ENCODE measurements at regions not wholly inside any gene's neighbourhood (a gene's known extent, or its start where the extent isn't known, plus 50 kb on each side); places are given as distances from the start of the nearest gene placed in this dataset.

DNA sequence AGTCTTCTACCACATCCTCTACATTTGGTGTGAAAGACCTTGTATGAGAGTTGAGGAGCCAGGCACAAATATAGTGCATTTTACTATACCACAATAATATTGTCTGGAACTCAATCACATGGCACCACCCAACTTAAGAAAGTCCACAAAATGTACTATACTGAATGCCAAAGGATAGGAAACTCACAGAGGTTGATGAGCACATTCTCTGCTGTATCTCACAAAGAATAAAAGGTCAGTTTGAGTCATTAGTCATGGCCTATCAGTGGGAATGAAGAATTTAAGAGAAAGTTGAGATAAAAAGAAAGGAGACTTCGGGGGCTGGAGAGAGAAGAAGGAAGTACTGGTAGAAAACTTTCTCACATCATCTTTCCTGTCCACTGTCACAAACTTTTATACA lies 134.3 kb downstream of the RDH14 start:
- no peak for DNase-seq (ENCODE audit: low spot score)

- DNase-seq (ENCODE audit: low spot score) = no peak
These were observed 135.2 kb downstream of the RDH14 start for GRCh38 chr2:18425210-18425703.

- no peak for DNase-seq (ENCODE audit: low spot score)
These were observed 136.8 kb downstream of the RDH14 start for GRCh38 chr2:18423636-18424035.

DNA sequence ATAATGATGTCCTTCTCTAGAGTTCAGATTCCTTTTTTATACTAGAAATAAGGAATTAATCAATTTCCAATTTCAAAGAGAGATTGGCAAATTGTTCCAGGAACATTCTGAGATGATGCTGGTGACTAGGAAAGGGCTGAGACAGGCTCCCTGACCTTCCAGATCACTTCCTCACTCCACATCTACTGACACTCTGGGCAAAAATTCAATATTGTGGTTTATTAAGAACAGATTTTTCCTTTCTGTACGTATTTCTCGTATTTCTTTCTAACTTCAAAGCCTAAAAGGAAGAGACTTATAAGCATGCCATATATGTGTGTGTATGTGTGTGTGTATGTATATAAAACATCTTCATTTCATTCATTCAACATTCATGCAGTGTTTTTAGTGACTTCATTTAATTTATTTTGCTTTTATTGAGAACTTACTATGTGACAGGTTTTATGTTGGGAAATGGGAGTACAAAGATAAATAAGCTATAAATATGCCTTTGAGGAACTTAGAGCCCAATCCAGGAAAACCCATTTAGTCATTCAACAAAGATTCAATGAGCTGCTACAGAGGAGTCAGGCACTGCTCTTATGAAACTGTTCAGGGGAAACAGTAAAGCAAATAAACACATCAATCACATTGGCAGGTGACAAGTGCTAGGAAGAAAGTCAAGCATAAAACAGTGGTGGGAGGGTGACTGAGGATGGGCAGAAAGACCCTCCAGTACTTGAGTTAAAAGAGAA lies 137.9 kb downstream of the RDH14 start:
- DNase-seq (ENCODE audit: low spot score) = no peak

GRCh38 chr2:18413676-18414396 lies 146.6 kb downstream of the RDH14 start:
- no peak for DNase-seq (ENCODE audit: low spot score)

GRCh38 chr2:18412980-18413675 lies 147.3 kb downstream of the RDH14 start:
- DNase-seq (ENCODE audit: low spot score) = no peak

DNA sequence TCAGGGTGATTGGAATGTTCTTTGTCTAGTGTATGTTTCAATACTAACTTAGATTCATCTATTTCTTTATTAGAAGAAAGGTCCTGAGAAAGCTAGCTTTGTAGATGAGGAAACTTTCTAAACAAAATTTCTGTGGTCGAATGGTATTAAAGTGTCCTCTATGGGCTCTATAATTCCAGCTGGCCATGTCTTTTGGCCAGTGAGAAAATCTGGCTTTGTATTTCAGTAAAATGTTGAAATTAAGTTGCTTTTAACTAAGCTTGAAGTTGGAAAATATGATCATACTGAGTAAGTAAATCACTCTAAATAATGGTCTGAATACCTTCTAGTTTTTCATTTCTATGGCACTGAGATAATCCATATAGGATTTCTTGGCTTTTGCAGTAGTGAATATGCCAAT lies 148.8 kb downstream of the RDH14 start:
- DNase-seq (ENCODE audit: low spot score) = no peak

DNA sequence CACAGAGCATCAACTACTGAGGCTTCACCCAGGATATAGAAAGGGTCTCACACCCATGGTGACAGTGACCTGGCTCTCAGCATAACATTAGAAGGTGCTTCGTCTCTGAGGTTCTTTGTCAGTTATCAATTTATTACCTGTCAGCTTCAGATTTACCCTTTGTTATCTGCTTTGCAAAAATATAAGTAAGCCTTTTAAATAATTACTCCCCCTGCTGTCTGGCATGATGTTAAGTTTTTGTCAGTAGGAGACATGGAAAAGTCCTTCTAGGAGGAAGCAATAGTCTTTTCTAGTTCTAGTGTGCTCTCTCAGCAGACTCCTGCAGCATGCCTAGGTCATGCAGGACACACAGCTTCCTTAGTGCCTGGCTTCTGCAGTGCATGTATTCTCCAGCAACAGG lies 149.9 kb downstream of the RDH14 start:
- no peak for DNase-seq (ENCODE audit: low spot score)

DNA sequence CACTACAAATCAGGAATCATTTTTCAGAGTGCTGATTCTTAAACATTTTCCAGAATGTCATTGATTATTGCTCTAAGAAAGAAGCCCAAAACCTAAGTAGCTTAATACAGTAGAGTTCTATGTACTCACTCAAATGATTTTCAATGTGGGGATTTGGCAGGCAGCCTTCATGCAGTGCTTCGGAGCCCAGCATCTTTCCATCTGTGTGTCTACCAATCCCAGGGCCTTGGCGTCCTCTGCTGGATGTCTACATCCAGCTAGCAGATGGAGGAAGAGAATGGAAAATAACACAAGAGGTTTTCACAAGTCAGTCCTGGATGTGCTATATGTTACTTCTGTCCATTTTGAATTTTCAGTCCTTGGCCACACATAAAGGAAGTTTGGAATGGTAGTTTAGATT lies 151.8 kb downstream of the RDH14 start:
- no peak for DNase-seq (ENCODE audit: low spot score)

DNA sequence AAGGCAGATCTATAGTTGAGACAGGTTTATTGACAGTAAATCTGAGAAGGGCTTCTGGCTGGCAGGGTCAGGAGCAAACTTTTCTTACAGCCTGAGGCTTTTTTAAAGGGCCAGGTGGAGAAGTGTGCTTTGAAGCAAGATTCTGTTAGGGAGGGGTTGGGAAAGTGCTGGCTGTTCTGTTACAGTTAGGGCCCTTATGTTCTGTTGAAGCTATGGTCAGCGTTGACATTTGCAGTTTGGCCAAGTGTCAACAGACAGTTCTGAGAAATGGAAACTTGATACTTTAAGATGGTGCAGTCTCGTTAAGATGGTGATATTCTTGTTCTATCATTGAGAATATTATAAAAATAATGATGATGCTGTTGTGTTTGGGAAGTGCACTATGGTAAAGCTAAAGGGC lies 154.2 kb downstream of the RDH14 start:
- DNase-seq (ENCODE audit: low spot score) = no peak

DNA sequence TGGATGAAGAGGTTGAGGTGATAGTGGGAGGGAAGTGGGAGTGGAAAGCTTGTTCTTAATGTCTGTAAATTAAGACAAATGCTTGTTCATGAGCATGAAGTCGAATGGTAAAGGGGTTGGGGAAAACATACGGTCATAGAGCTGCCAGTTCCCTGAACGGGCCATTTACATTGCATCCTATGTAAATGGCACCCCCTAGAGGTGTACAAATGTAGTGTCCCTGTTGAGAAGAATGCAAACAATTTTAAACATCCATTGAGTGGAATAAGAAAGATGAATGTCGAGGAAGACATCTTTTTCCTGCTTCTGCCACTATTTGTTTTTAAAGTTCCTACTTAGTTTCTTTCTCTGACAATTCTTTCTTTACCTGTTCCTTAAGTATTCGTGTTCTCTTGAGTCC lies 155.7 kb downstream of the RDH14 start:
- DNase-seq (ENCODE audit: low spot score) = no peak

GRCh38 chr2:18403921-18404522 lies 156.4 kb downstream of the RDH14 start:
- DNase-seq (ENCODE audit: low spot score) = no peak

DNA sequence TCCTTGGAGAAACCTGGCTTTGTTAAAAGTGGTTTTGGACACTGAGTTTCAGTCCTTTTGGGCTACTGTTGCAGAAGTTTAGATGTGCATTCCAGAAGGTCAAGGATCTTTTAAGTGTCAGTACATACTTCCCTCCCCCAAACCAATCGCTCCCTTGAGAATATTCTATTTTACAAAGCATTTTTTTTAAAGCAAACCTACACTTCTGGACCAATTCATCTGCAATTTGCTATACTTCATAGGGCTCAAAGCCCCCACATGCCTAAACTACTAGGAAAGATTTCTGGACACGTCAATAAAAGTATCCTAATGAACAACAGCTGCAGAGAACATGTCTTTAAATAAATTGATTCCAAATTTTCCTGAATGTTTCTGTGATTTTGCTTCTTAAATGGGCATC lies 157.6 kb downstream of the RDH14 start:
- DNase-seq (ENCODE audit: low spot score) = no peak

- DNase-seq (ENCODE audit: low spot score) = no peak
These were observed 159.0 kb downstream of the RDH14 start for GRCh38 chr2:18401471-18401870.

- DNase-seq (ENCODE audit: low spot score) = no peak
These were observed 160.9 kb downstream of the RDH14 start for GRCh38 chr2:18399601-18400000.

- DNase-seq (ENCODE audit: low spot score) = no peak
These were observed 161.6 kb downstream of the RDH14 start for GRCh38 chr2:18398833-18399232.

GRCh38 chr2:18396329-18397010 lies 164.0 kb downstream of the RDH14 start:
- no peak for DNase-seq (ENCODE audit: low spot score)

- no peak for DNase-seq (ENCODE audit: low spot score)
These were observed 164.9 kb downstream of the RDH14 start for GRCh38 chr2:18395555-18395954.

GRCh38 chr2:18387441-18388206 lies 172.8 kb downstream of the RDH14 start:
- peak; percentile 67 for DNase-seq (ENCODE audit: low spot score)

GRCh38 chr2:18384242-18384641 lies 176.2 kb downstream of the RDH14 start:
- no peak for DNase-seq (ENCODE audit: low spot score)

DNA sequence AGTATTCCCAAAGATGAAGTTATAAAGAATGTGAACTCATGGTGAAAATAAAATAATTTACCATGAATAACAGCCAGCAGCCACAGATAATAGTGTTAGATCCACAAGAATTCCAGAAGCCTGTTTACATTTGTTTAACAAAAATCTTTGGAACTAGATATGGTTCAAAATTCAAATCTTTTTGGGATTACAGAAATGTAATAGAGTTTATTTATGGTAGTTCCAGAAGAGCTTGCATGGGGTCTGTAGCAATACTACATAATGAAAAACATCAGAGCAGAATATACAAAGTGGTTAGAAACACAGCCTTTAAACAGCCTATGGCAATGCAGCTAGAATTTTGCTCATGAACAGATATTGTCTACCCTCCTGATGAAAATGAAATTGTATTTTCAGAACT lies 179.1 kb downstream of the RDH14 start:
- DNase-seq (ENCODE audit: low spot score) = no peak
